ENCODE measurements at regions not wholly inside any gene's neighbourhood (a gene's known extent, or its start where the extent isn't known, plus 50 kb on each side); places are given as distances from the start of the nearest gene placed in this dataset.

- DNase-seq (ENCODE audit: low read depth in 2 of 2), result no peak
These were observed 260.4 kb downstream of the GALC start for GRCh38 chr14:87732562-87732961.

GRCh38 chr14:87725318-87725717 lies 267.7 kb downstream of the GALC start:
- DNase-seq (ENCODE audit: low read depth in 2 of 2), result no peak

DNA sequence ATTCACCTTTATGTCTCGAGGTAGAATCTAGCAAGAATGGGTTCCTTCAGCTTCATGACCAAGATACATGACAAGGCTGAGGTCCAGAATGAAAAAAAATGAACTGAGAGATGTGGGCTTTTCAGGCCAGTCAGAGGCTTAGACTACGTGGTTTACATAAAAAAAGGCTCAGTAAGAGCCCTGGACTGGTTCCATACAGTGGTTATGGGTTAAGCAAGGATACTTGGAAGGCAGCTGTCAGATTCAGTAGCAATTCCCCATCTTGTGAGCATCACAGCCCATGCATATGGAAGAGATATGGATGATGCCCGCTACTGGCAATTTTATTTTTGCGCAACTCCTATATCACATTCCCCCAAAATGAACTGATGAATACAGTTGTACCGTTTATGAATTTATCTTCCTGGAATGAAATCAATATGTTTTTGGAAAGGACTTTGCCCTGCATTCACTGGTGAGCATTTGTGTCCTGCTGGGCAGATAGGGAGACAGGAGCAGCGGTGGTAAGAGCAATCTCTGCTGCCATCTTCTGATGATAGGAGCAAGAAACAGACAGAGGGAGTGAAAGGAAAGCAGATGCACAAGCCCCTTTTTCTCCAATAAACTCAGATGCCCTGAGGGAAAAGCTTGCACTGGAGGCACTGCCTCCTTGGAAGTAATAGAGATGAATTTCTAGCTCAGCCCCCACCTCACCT lies 280.4 kb downstream of the GALC start:
- no peak for DNase-seq (ENCODE audit: low read depth in 2 of 2)

GRCh38 chr14:87705439-87705896 lies 287.5 kb downstream of the GALC start:
- DNase-seq (ENCODE audit: low read depth in 2 of 2), result no peak

DNA sequence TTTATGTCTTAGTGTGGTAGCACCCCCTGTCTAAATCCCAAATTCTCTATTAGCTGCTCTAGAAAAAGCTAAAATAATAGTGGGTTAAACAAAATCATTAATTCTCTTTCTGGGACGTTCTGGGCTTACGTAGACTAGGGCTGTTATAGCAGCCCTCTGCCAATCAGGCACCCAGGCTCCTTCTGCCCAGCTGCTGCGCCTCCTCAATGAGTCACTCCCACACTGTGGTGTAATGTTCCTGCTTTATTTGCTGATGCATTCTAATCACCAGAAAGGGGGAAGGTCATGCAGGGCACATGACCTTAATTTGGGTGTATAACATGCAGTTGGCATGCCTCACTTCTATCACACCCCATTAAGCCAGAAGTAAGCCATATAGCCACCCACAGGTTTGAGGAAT lies 294.5 kb downstream of the GALC start:
- no peak for DNase-seq (ENCODE audit: low read depth in 2 of 2)

GRCh38 chr14:87696485-87696884 lies 296.5 kb downstream of the GALC start:
- DNase-seq (ENCODE audit: low read depth in 2 of 2), result no peak

- DNase-seq (ENCODE audit: low read depth in 2 of 2), result no peak
These were observed 301.7 kb downstream of the GALC start for GRCh38 chr14:87691042-87691881.

- no peak for DNase-seq (ENCODE audit: low read depth in 2 of 2)
These were observed 302.8 kb downstream of the GALC start for GRCh38 chr14:87690076-87690613.

- DNase-seq (ENCODE audit: low read depth in 2 of 2), result no peak
These were observed 304.5 kb downstream of the GALC start for GRCh38 chr14:87688524-87688923.

DNA sequence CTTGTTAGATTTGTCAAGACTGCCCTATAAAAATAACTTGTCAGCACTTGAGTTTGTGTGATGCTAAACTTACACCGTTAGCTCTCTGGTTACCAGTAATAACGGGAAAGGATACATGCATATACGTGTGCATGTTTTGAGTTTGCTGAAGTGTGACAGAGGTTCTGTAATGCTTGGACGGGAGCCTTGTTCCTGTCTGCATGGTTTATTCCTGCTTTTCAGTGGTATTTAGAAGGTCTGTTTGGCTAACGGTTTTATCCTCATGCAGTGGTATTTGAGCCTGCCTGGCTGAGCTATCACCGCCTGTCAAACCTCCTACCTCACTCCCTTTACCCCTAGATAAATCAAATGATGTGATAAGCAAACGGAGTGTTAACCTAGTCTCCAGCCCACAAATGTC lies 305.6 kb downstream of the GALC start:
- no peak for DNase-seq (ENCODE audit: low read depth in 2 of 2)

DNA sequence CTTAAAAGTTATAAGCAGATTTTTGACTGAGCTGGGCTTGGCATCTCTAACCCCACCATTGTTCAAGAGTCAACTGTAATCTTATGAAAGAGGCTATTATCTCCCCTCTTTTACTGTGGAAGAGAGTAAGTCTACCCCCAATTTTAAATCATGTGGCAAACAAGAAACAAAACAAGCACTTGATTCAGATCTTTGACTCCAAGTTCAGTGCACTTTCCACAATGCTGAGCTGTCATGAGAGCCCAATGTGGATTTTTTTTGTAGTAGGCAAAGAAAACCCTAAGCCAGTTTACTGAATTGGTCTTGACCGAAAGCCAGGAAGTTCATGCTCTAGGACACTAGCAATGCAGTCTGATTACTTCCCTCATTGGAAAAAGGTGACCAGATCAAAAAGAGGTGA lies 306.2 kb downstream of the GALC start:
- DNase-seq (ENCODE audit: low read depth in 2 of 2), result no peak

GRCh38 chr14:87679866-87680265 lies 313.1 kb downstream of the GALC start:
- no peak for DNase-seq (ENCODE audit: low read depth in 2 of 2)

DNA sequence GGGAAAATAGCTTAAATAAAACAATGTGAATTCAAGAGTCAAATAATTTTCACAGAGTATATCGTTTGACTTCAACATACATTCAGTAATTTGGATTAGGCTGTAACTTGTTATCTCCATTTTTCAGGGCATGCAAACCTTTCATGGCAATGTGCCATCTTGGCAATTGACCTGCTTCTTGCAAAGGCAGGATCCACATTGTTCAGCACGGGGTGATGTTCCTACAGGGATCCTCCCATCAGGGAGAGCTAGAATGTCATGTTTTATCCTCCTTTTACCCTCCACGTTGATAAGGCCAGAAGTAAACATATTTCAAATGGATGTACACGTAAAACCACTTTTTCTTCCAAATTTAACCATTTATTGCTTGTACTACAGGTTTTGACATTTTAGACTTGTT lies 314.4 kb downstream of the GALC start:
- DNase-seq (ENCODE audit: low read depth in 2 of 2), result no peak

DNA sequence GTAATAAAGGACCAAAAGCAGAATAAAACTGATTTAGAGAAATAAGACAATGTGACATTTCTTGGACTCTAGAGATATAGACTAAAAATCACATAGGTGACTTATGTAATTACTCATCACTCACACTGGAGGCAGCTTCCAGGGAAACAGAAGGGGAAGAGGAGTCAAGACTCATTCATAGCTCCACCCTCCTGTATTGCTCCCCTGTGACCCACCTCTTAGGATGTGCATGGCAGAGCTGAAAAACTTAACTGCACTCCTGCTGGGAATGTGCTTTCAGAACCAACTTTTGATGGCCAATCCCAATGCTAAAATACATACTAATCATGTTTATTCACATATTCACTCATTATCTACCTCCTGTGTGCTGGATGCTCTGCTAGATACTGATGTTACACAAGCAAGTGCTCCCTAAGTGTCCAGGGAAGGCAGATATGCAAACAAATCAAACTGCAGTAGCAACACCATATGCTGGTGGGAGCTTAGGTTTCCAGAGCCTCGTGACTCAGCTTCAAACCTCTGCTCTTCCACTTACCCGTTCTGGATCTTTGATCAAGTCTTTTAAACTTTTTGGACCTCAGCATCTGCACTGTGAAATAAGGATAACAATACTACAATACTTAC lies 316.1 kb downstream of the GALC start:
- DNase-seq (ENCODE audit: low read depth in 2 of 2), result no peak

- no peak for DNase-seq (ENCODE audit: low read depth in 2 of 2)
These were observed 325.3 kb downstream of the GALC start for GRCh38 chr14:87667659-87668058.

DNA sequence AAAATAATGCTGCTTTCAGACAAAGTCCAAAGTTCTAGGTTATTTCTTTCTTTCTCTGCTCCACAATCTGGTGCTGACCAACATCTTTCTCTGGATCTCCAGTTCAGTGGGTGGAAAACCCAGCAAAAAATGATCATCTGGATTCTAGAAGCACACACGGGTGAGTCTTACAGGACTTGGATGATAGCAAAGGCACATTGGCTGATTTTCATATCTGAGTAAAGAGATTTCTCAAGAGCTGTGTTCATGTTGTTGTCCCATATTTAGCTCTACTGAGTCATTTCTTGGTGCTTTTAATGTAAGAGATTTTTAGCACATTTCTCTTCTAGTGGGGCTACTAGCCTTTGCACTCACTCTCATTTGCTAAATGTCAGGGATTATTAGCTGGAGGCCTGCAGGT lies 336.7 kb downstream of the GALC start:
- no peak for DNase-seq (ENCODE audit: low read depth in 2 of 2)

DNA sequence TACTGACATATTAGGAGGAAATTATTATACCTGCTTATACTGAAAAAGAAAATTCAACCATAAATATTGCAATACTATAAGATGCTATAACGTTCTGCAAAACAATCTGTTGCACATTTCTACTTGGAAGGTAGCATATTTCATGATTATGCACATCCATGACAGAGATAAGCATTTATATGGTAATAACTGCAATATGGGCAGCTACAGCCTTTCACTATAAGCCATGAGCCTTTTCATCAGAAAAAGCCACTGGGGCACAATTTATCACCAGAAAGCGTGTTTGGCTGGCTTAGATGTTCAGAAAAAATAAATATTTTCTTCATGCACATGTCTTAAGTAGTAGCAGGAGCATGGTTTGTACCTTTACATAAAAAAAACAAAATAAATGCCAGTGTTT lies 340.7 kb downstream of the GALC start:
- DNase-seq (ENCODE audit: low read depth in 2 of 2), result no peak

DNA sequence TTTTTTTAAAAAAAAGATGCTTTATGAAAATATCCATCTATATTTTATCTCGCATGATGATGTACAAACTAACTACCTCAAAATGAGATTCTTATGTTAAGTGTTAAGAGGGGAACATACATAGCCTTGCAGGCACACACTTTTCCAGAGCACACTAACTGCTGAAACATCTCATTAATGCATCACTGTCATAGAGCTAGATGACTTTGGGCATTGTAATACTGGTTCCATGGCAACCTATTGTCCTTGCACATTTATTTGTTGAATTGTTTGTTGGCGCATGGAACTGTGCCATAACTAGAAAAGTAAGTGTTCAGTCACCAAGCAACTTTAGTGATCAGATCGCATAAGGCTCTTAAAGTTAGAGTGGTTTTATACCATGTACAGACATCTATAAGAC lies 348.3 kb downstream of the GALC start:
- no peak for DNase-seq (ENCODE audit: low read depth in 2 of 2)

GRCh38 chr14:87643005-87643404 lies 350.0 kb downstream of the GALC start:
- DNase-seq (ENCODE audit: low read depth in 2 of 2), result no peak

- no peak for DNase-seq (ENCODE audit: low read depth in 2 of 2)
These were observed 352.4 kb downstream of the GALC start for GRCh38 chr14:87640553-87640952.

DNA sequence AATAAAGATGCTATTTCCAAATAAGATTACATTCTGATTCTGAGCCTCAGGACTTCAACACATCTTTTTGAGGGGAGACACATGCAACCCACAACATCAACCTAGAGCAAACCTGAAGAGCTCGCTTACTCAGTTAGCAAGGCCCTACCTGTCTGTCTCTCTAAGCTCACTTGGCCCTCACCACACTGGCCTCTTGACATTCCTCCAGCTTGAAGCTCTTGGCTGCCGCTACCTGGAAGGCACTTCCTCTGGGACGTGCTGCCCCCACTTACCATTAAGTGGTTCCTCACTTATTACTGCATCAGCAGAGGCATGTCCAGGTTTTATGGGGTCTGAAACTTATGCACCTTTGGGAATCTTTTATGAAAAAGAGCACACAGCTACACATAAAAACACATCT lies 354.8 kb downstream of the GALC start:
- no peak for DNase-seq (ENCODE audit: low read depth in 2 of 2)

GRCh38 chr14:87635442-87635841 lies 357.5 kb downstream of the GALC start:
- DNase-seq (ENCODE audit: low read depth in 2 of 2), result no peak

DNA sequence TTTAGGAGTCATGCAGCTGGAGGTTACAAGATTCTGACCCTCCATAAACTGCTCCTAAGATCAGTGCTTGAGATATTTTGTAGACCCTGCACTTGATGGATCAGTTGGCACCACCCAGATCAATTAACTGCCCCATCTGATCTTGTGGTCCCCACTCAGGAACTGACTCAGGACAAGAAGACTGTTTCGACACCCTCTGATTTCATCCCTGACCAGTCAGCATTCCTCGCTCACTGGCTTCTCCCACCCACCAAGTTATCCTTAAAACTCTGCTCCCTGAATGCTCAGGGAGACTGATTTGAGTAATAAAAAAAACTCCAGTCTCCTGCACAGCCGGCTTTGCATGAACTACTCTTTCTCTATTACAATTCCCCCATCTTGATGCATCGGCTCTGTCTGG lies 360.2 kb downstream of the GALC start:
- DNase-seq (ENCODE audit: low read depth in 2 of 2), result no peak

Data from stimulated activated CD4-positive, alpha-beta T cell treated with anti-CD3 and anti-CD28 coated beads, Interleukin-4, amount 100 ng/mL, for 48 hours (primary cell).